Left ventricle myocardium superior (tissue), 1 donor: ENCODE measurements at regions not wholly inside any gene's neighbourhood (a gene's known extent, or its start where the extent isn't known, plus 50 kb on each side); places are given as distances from the start of the nearest gene placed in this dataset.
A peak's percentile ranks its signal among the peaks of the same experiment; 100 is the strongest.

Experiments
- ATAC-seq: fragments of 200-7000 bp; cut with Tn5 transposase; one replicate; pipeline ENCODE4 v1.9.1; 2020; ENCODE audit warnings: mild to moderate bottlenecking, moderate library complexity
- DNase-seq: peaks from one replicate; pipeline ENCODE4 v3.0.0-alpha.2; 2020
- intact Hi-C: fragments of 100-400 bp; cut with micrococcal nuclease; formaldehyde crosslinking; loops from one replicate; pipeline ENCODE4 v1.11.0; 2022
- donor health status: DM: no; HTN: yes; CAD: no; lungs with severe emphysema.

- ATAC-seq = no peak
- intact Hi-C loops = no loop called here
These were observed 97.4 kb downstream of the YTHDF1 start for GRCh38 chr20:63118303-63119120.

GRCh38 chr20:63117661-63118302 lies 98.1 kb downstream of the YTHDF1 start:
- no peak for ATAC-seq
- intact Hi-C loops = no loop called here
- peak; percentile 10 for DNase-seq

More at GRCh38 chr20:63118303-63119120, 97.4 kb downstream of the YTHDF1 start:
- peak; percentile 6 for DNase-seq

DNA sequence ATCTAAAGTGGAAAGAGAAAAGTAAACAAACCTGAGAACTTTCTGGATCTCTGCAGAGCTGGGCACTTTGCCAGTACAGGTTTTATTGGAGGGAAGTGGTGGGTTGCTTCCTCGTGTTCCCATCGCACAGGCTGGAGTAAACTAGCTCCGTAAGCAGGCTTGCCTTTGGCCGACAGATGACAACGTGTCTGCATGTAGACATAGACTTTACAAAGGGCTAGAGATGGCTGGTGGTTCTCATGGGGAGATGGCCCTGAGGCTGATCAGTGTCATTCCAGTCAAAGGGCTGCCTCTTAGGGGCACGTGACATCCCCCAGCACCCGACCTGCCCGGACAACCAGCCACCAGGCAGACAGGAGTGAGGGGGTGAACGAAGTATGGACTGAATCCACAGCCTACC lies 98.8 kb downstream of the YTHDF1 start:
- ATAC-seq = no peak
- intact Hi-C loops = no loop called here
- no peak for DNase-seq

GRCh38 chr20:63116412-63117106 lies 99.4 kb downstream of the YTHDF1 start:
- intact Hi-C loops = no loop called here
- no peak for ATAC-seq

DNA sequence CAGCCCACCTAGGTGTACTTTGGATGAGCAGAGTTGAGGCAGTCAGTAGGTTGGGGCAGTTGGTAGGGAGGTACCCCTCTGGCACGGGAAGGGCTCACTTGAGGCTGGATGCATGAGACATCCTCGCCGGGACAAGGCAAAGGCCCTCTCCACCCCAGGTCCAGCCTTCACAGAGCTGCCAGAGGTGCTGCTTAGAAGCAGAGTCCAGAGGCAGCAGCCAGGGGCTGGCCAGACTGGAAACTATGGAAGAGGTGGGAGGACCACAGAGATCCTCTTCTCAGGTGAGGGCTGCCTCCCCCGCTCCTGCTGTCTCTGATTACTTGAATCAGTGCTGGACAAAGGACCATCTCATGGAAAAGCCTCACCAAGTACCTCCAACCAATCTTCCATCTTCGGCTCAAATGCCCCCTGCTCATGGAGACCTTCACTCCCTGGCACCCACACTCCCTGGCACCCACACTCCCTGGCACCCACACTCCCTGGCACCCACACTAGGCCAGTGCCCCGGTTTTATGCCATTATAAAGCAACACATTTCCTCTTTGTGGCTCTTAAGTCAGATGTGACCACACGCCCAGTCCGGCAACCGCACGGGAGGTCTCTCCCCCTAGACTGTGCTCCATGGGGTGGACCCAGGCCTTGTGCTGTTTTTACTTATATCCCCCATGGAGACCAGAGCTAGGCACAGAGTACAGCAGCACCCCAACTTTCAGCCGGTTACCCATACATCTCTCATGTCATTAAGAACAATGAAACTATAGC lies 100.1 kb downstream of the YTHDF1 start:
- intact Hi-C loops = no loop called here
- peak; percentile 14 for DNase-seq
- ATAC-seq = no peak

More at GRCh38 chr20:63116412-63117106, 99.4 kb downstream of the YTHDF1 start:
- peak; percentile 38 for DNase-seq

DNA sequence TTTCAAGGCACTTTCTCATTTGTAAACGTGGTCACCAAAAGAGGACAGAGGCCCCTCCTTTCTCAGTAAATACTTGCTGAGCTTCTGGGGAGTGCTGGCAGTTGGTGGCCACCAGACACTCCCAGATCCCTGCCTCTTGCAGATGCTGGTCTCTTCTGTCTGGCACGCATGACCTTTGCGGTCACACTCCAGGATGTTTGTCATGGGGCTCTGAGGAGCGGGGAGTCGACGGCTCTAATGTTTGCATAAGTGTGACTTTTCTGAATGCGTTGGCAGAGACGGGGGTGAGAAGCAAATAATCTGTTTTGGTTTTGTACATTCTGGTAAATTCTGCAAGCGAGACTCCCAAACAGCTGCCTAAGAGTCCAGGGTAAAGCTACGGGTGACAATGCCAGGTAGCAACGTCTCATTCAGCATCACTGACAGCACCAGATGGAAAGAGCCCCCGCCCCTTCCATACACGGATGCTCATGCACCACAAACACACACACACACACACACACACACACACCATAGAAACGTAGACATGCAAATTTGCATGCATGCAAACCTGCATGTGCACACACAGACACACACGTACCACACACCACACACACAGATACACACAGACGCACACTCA lies 101.1 kb downstream of the YTHDF1 start:
- DNase-seq = peak; percentile 5
- intact Hi-C loops = no loop called here
- ATAC-seq = no peak

- ATAC-seq = no peak
- DNase-seq = peak; percentile 21
- intact Hi-C loops = no loop called here
These were observed 101.8 kb downstream of the YTHDF1 start for GRCh38 chr20:63114006-63114692.

DNA sequence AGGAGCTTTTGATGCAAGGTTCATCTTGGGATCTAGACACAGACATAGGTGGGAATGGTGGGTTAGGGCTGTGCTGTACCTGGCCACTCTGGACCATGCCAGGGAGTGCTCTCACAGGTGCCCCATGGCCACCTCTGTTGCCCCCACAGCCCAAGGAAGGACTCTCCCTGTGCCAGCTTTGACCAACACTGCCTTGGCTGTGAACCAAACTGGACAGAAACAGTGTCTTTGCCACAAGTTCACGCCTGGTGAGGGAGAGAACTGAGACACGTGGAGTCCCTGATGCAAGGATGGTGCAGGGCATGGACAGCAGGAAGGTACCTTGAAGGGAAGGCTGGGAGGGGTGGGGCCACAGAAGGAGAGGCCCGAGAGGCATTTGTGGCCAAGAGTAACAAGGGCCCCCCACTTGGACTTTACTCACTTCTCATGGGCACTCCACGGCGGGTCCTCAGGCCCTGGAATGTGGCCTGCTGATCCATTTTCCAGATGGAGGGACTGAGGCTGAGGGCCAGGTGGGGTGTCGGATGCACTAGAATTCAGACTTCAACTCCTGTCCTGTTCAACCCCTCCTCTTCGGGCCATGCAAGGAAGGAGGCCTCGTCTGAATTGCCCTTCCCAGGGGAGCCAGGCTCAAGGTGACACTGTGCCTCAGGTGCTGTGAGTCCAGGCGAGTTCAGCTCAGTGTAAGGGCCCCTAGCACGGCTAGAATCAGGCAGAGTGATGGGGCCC lies 103.3 kb downstream of the YTHDF1 start:
- DNase-seq (peak; percentile 18), ATAC-seq (no peak)
- intact Hi-C loops = no loop called here

DNA sequence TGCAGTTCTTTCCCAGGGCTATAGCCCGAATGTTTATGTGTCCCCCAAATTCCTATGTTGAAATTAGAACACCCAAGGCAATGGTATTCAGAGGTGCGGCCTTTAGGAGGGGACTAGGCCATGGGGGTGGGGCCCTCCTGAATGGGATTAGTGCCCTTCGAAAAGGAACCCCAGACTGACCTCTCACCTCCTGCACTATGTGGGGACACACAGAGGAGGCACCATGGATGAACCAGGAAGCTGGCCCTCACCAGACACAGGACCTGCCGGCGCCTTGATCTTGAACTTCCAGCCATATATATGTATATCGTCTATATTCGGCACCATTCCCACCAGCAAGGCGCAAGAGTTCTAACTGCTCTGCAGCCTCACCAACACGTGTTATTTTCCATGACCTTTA lies 101.5 kb upstream of the BHLHE23 start:
- intact Hi-C loops = no loop called here
- DNase-seq = peak; percentile 1
- no peak for ATAC-seq

GRCh38 chr20:63107449-63108200 lies 100.9 kb upstream of the BHLHE23 start:
- ATAC-seq = no peak
- DNase-seq = peak; percentile 2
- intact Hi-C loops = no loop called here

- ATAC-seq (no peak), DNase-seq (peak; percentile 16)
- intact Hi-C loops = no loop called here
These were observed 100.1 kb upstream of the BHLHE23 start for GRCh38 chr20:63106765-63107448.

DNA sequence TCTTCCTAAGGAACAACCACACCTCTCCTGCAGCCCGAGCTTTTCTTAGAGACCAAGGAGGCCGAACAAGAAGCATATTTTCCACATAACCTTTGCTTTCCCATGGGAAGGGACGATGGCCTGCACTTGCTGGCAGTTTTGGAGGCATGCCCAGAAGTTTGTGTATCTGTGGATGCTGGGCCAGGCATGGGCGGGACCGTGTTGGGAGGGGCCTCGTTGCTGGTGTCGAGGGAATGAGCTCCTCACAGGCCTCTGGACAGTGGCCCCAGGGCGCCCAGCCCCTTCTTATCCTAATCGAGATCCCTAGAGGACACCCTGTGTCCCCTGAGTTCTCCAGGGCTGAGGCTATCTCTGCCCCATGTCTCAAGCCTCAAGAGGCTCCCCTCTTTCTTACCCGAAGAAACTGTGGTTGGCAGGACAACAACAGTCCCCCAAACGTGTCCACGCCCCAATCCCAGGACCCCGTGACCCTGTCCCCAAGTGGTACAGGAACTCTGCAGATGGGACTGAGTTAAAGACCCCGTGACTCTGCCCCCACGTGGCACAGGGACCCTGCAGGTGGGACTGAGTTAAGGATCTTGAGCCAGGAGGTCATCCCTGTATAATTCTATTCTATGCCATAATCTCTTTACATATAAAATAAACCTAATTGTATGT lies 99.5 kb upstream of the BHLHE23 start:
- peak; percentile 49 for DNase-seq
- no peak for ATAC-seq
- intact Hi-C loops = no loop called here

DNA sequence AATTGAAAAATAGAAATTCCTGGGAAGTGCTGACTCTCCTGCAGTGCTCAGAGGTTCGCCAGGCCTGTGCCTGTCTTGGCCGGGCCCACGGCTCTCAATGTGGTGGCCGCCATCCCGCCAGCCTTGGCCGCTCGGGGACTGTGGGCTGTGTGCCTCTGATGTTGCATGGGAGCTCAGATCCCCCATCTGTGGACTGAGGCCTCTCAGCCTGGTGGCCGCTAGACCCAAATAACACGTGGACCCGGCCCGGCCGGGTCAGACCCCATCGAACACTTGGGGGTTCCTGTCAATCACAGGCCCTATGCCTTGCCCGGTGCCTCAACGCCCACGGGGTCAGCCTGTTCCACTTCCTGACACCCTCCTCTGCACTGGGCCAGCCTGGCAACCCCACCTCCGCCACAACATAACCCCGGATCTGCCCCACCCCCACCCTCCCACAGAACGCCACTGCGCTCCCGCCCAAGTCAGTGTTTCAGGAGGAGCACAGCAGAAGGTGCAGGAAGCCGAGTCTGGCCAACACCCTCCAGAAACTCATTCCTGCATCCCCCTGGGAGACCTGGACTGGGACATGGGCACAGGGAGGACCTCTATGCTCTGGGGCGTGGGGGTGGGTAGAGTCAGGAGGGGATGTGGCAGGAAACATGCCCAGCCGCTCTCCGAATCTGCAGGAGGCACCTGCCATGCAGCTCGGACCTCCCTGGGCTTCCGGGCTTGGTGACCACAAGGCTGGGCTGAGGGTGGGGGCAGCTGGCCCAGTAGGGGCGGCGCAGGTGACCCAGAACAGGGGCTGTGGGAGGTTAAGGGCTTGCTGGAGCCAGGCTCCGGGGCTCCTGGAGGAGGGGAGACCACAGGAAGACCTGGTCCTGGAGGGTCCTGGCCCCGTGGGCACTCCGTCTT lies 98.7 kb upstream of the BHLHE23 start:
- intact Hi-C loops = no loop called here
- peak; percentile 27 for DNase-seq
- ATAC-seq = no peak

- peak; percentile 20 for DNase-seq
- no peak for ATAC-seq
- intact Hi-C loops = no loop called here
These were observed 97.8 kb upstream of the BHLHE23 start for GRCh38 chr20:63104312-63105181.
